Keratinocyte (primary cell): ENCODE measurements at regions not wholly inside any gene's neighbourhood (a gene's known extent, or its start where the extent isn't known, plus 50 kb on each side); places are given as distances from the start of the nearest gene placed in this dataset.

Experiments
- DNase-seq: peaks from one replicate; pipeline ENCODE4 v3.0.0-alpha.2; 2011; ENCODE audit warnings: low read depth, missing footprints, low spot score
- FAIRE-seq: peaks from 2 replicates; lab custom pipeline; 2011; peaks lifted over from hg19 to GRCh38; lab: Jason Lieb, UNC
- H2AFZ ChIP-seq: 2 replicates; pipeline ENCODE4 v1.6.0; 2012; ENCODE audit warnings: low read length, control low read depth, inconsistent platforms; ENCODE audit not compliant: control insufficient read depth
- H3K27ac ChIP-seq: 2 replicates; pipeline ENCODE4 v1.5.1; 2011; ENCODE audit warnings: low read length; ENCODE audit not compliant: control insufficient read depth, insufficient read depth
- H3K27me3 ChIP-seq: 3 replicates; pipeline ENCODE4 v1.6.0; 2011; ENCODE audit warnings: low read length; ENCODE audit not compliant: control insufficient read depth, insufficient read depth; ENCODE audit errors: extremely low read depth
- H3K36me3 ChIP-seq, 2 experiments: 2 replicates in 1 of 2; 3 replicates in 1 of 2; pipeline ENCODE4 v1.5.1; 2011; ENCODE audit warnings: low read length in 2 of 2, mild to moderate bottlenecking in 1 of 2; ENCODE audit not compliant: control insufficient read depth in 2 of 2, insufficient read depth in 2 of 2; ENCODE audit errors: extremely low read depth in 1 of 2
- H3K4me1 ChIP-seq: 3 replicates; pipeline ENCODE4 v1.5.1; 2011; ENCODE audit warnings: low read length; ENCODE audit not compliant: control insufficient read depth, insufficient read depth; ENCODE audit errors: extremely low read depth
- H3K4me2 ChIP-seq: 3 replicates; pipeline ENCODE4 v1.6.0; 2011; ENCODE audit warnings: low read depth, low read length; ENCODE audit not compliant: control insufficient read depth, insufficient read depth; ENCODE audit errors: extremely low read depth
- H3K4me3 ChIP-seq, 3 experiments: fragments of 200-600 bp in 1 of 3; sonication (generic) in 1 of 3; 2 replicates in 2 of 3; 3 replicates in 1 of 3; pipeline ENCODE4 v1.5.1; 2011 to 2016; ENCODE audit warnings: low read length in 3 of 3, mild to moderate bottlenecking in 3 of 3, control low read depth in 2 of 3, inconsistent platforms in 1 of 3, low read depth in 1 of 3, mixed read lengths in 1 of 3, mixed run types in 1 of 3, moderate library complexity in 1 of 3; ENCODE audit not compliant: control insufficient read depth in 2 of 3, insufficient read depth in 2 of 3; ENCODE audit errors: extremely low read depth in 1 of 3
- H3K79me2 ChIP-seq: 2 replicates; pipeline ENCODE4 v1.6.0; 2012; ENCODE audit warnings: low read length; ENCODE audit not compliant: control insufficient read depth, insufficient read depth
- H3K9ac ChIP-seq: 3 replicates; pipeline ENCODE4 v1.6.0; 2011; ENCODE audit warnings: low read length; ENCODE audit not compliant: control insufficient read depth, insufficient read depth; ENCODE audit errors: extremely low read depth
- H3K9me1 ChIP-seq: 3 replicates; pipeline ENCODE4 v1.6.0; 2011; ENCODE audit warnings: low read length; ENCODE audit not compliant: control insufficient read depth, insufficient read depth; ENCODE audit errors: extremely low read depth
- H3K9me3 ChIP-seq: 2 replicates; pipeline ENCODE4 v1.5.1; 2012; ENCODE audit warnings: low read depth, low read length; ENCODE audit not compliant: control insufficient read depth
- H4K20me1 ChIP-seq: 3 replicates; pipeline ENCODE4 v1.6.0; 2011; ENCODE audit warnings: low read length; ENCODE audit not compliant: control insufficient read depth, insufficient read depth; ENCODE audit errors: extremely low read depth
- CTCF ChIP-seq, 3 experiments: IDR thresholded peaks in 1 of 3; conservative IDR thresholded peaks in 1 of 3; optimal IDR thresholded peaks in 1 of 3; 2 replicates in 2 of 3; 3 replicates in 1 of 3; pipeline versions ENCODE3 to v1.5.1; 2011; ENCODE audit warnings: low read length in 3 of 3, mild to moderate bottlenecking in 3 of 3, moderate library complexity in 2 of 3, control low read depth in 1 of 3, inconsistent platforms in 1 of 3; ENCODE audit not compliant: insufficient read depth in 2 of 3; ENCODE audit errors: extremely low read depth in 1 of 3
- EZH2 ChIP-seq: IDR thresholded peaks from one replicate; pipeline ENCODE4 v1.6.1; 2012; ENCODE audit warnings: inconsistent platforms, mild to moderate bottlenecking, low read length, moderate library complexity
- dilution Hi-C: fragments of 300-500 bp; cut with MboI; formaldehyde crosslinking; loops from one replicate; pipeline ENCODE4 v1.7.0; 2020; ENCODE audit warnings: low sequenced_read_pairs; ENCODE audit not compliant: extremely low pct_ligation_motif_present

- DNase-seq, result no peak
- dilution Hi-C loops, result no loop called here
- H3K4me2 ChIP-seq, result no peak overlapping the region
- H3K9ac ChIP-seq, result no peak overlapping the region
- peaks cover 3% of the 10 kb centered on the region for H3K9me1 ChIP-seq
- no peak overlapping the region for H2AFZ ChIP-seq
- no peak for FAIRE-seq
- no peaks in the 10 kb centered on the region for H4K20me1 ChIP-seq
- peaks cover 21% of the 10 kb centered on the region for H3K4me1 ChIP-seq
- H3K9me3 ChIP-seq, result no peaks in the 10 kb centered on the region
- no peak for TF ChIP-seq EZH2
- H3K27me3 ChIP-seq, result no peaks in the 10 kb centered on the region
- H3K27ac ChIP-seq, result peak overlapping the region; percentile 43
- no peaks in the 10 kb centered on the region for H3K36me3 ChIP-seq
- H3K4me3 ChIP-seq, result no peak overlapping the region
- no peaks in the 10 kb centered on the region for H3K79me2 ChIP-seq
Measured at GRCh38 chrX:68895778-68896177, 67.0 kb downstream of the EFNB1 start.

GRCh38 chrX:68895341-68895755 is 66.5 kb downstream of the EFNB1 start:
- Histone ChIP-seq H3K4me3 (peak overlapping the region in 1 of 3 experiments; percentile 19), H3K79me2 (no peaks in the 10 kb centered on the region), H3K9me3 (no peaks in the 10 kb centered on the region), H2AFZ (peak overlapping the region; percentile 53), H3K27ac (peak overlapping the region; percentile 43), H3K4me2 (peak overlapping the region; percentile 51), H3K4me1 (peaks cover 21% of the 10 kb centered on the region), H3K27me3 (no peaks in the 10 kb centered on the region), H3K9ac (peak overlapping the region; percentile 15), H4K20me1 (no peaks in the 10 kb centered on the region), H3K9me1 (peaks cover 3% of the 10 kb centered on the region), H3K36me3 (no peaks in the 10 kb centered on the region)
- DNase-seq (no peak), FAIRE-seq (no peak)
- TF ChIP-seq CTCF (optimal IDR thresholded peaks at IDR 0.05 in 1 of 3, IDR thresholded peaks at IDR 0.05 in 1 of 3, conservative IDR thresholded peaks at IDR 0.05 in 1 of 3; ENCODE audit: extremely low read depth in 1 of 3, insufficient read depth in 2 of 3, low read length in 3 of 3), result no peak
- no peak for TF ChIP-seq EZH2
- dilution Hi-C loops, result no loop called here
